ENCODE measurements at regions not wholly inside any gene's neighbourhood (a gene's known extent, or its start where the extent isn't known, plus 50 kb on each side); places are given as distances from the start of the nearest gene placed in this dataset.

DNA sequence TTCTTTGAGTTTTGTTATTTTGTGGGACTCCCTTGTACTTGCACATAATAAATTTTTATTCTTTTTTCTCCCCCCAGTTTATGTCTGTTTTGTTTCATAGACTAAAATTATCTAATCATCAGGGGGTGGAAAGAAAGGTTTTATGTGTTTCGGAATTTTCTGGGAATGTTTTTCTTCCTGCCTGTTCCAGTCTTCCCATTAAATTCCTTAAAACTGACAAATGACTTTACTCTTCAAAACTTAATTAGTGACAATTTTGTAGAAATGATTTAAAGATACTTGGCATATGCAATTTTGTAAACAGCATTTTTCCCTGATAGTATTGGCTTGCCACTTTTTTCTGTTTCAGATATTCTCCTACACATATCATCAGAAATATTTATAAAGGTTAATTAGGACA lies 1813.4 kb downstream of the PCDH9 start:
- TF ChIP-seq, protein P1, sequence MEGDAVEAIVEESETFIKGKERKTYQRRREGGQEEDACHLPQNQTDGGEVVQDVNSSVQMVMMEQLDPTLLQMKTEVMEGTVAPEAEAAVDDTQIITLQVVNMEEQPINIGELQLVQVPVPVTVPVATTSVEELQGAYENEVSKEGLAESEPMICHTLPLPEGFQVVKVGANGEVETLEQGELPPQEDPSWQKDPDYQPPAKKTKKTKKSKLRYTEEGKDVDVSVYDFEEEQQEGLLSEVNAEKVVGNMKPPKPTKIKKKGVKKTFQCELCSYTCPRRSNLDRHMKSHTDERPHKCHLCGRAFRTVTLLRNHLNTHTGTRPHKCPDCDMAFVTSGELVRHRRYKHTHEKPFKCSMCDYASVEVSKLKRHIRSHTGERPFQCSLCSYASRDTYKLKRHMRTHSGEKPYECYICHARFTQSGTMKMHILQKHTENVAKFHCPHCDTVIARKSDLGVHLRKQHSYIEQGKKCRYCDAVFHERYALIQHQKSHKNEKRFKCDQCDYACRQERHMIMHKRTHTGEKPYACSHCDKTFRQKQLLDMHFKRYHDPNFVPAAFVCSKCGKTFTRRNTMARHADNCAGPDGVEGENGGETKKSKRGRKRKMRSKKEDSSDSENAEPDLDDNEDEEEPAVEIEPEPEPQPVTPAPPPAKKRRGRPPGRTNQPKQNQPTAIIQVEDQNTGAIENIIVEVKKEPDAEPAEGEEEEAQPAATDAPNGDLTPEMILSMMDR (IDR thresholded peaks at IDR 0.05; ENCODE audit: insufficient read depth, low read length, poor library complexity, severe bottlenecking) = no peak
- Histone ChIP-seq H3K4me3 (replicated peaks; ENCODE audit: low read depth, low read length) (no peak overlapping the region), H3K27me3 (replicated peaks; ENCODE audit: control insufficient read depth, insufficient read depth, low read length) (no peaks in the 10 kb centered on the region), H3K36me3 (ENCODE audit: control insufficient read depth, insufficient read depth, low read length) (no peaks in the 10 kb centered on the region)
- no peak for DNase-seq (ENCODE audit: extremely low read depth, insufficient read length)

DNA sequence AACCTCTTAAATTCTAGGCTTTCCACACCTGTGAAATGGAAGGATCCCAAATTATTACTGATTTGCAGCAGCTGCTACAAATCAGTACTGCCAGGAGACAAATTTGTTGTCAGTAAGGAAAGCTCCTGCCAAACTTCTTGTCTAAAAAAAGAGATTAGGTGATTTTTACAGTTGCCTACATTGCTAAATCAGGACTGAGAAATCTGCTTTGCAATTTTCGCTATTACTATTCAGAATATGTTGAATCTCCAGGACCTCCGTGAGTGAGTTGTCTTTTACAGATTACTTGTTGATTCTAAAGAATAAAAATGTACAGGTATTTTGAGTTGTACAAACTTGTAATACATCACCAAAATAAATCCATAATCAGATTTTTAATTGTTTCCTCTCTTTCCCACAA lies 1815.9 kb downstream of the PCDH9 start:
- no peak for DNase-seq (ENCODE audit: extremely low read depth, insufficient read length)
- Histone ChIP-seq H3K27me3 (replicated peaks; ENCODE audit: control insufficient read depth, insufficient read depth, low read length) (no peaks in the 10 kb centered on the region), H3K36me3 (ENCODE audit: control insufficient read depth, insufficient read depth, low read length) (no peaks in the 10 kb centered on the region), H3K4me3 (replicated peaks; ENCODE audit: low read depth, low read length) (no peak overlapping the region)
- TF ChIP-seq, protein P1 (IDR thresholded peaks at IDR 0.05; ENCODE audit: insufficient read depth, low read length, poor library complexity, severe bottlenecking) = no peak

DNA sequence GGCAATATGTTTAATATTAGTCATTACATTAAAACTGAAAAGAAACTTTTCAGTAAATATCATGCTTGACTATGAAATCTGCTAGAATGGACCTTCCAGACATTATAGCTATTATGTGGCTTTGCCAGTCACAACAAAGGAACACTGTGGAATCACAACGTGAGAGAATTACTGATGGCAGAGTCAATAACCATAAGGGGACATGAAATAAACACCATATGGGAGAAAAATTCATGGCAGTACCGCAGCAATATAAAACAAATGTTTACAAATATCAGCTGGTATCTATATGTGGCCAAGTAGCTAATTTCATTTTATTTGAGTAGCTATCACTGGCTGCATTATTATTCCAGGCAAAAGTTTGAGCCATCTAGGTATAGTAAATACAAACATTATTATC lies 1818.6 kb downstream of the PCDH9 start:
- DNase-seq (ENCODE audit: extremely low read depth, insufficient read length) = no peak
- TF ChIP-seq, protein P1 (IDR thresholded peaks at IDR 0.05; ENCODE audit: insufficient read depth, low read length, poor library complexity, severe bottlenecking) = no peak
- H3K36me3 ChIP-seq (ENCODE audit: control insufficient read depth, insufficient read depth, low read length) = no peaks in the 10 kb centered on the region
- no peaks in the 10 kb centered on the region for H3K27me3 ChIP-seq (replicated peaks; ENCODE audit: control insufficient read depth, insufficient read depth, low read length)
- no peak overlapping the region for H3K4me3 ChIP-seq (replicated peaks; ENCODE audit: low read depth, low read length)

DNA sequence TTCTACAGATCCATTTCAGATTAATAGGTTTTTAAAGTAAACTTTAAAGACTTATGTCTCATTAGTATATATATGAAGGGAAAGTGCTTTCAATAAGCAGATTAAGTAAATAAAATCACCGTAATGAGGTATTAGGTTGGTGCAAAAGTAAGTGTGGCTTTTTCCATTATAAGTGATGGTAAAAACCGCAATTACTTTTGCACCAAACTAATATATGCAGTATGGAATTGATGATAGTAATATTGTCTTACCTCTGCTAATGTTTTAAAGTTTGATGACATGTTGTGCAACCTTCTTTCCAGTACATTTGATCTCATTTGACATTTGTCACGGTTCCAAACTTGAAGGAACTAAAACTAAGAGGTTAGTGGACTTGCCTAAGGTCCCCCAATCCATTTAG lies 1819.3 kb downstream of the PCDH9 start:
- no peaks in the 10 kb centered on the region for H3K36me3 ChIP-seq (ENCODE audit: control insufficient read depth, insufficient read depth, low read length)
- TF ChIP-seq, protein P1 (IDR thresholded peaks at IDR 0.05; ENCODE audit: insufficient read depth, low read length, poor library complexity, severe bottlenecking) = no peak
- no peak overlapping the region for H3K4me3 ChIP-seq (replicated peaks; ENCODE audit: low read depth, low read length)
- no peak for DNase-seq (ENCODE audit: extremely low read depth, insufficient read length)
- no peaks in the 10 kb centered on the region for H3K27me3 ChIP-seq (replicated peaks; ENCODE audit: control insufficient read depth, insufficient read depth, low read length)

DNA sequence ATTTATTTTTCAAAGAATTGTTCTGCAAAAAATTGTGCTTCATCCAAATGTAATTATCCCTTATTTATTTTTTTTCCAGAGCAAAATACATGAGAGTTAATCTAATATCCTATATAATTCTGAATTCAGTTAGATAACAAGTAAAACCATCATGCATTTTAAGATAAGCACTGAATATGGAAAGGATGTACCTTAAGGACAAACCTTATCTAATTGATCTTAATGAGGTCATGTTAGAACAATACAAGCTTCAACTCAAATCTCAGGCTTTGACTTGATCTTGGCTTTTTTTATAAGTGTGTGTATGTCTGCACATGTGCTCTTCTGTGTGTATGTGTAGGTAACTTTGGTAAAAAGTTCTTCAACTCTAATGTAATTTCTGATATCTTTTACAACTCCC lies 1828.8 kb downstream of the PCDH9 start:
- Histone ChIP-seq H3K36me3 (ENCODE audit: control insufficient read depth, insufficient read depth, low read length) (no peaks in the 10 kb centered on the region), H3K27me3 (replicated peaks; ENCODE audit: control insufficient read depth, insufficient read depth, low read length) (no peaks in the 10 kb centered on the region), H3K4me3 (replicated peaks; ENCODE audit: low read depth, low read length) (no peak overlapping the region)
- DNase-seq (ENCODE audit: extremely low read depth, insufficient read length) = no peak
- TF ChIP-seq, protein P1 (IDR thresholded peaks at IDR 0.05; ENCODE audit: insufficient read depth, low read length, poor library complexity, severe bottlenecking) = no peak

DNA sequence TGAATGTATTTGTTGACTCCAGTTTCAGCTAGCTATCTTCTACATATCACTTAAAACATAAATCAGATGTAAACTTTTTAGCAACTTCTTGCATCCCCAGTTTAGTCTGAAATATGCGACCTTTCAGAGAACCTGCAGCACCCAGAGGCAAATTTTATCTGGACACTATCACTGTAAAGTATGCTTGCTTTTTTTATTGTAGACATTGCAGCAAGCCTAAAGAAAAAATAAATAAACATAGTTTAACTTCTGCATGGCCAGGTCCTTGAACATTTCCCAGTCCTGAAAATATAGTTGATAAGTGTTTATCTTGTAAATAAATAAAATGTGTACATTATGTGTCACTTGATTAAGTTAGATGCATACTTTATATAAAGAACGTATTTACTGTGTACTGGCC lies 1829.4 kb downstream of the PCDH9 start:
- no peak for DNase-seq (ENCODE audit: extremely low read depth, insufficient read length)
- Histone ChIP-seq H3K4me3 (replicated peaks; ENCODE audit: low read depth, low read length) (no peak overlapping the region), H3K27me3 (replicated peaks; ENCODE audit: control insufficient read depth, insufficient read depth, low read length) (no peaks in the 10 kb centered on the region), H3K36me3 (ENCODE audit: control insufficient read depth, insufficient read depth, low read length) (no peaks in the 10 kb centered on the region)
- TF ChIP-seq, protein P1 (IDR thresholded peaks at IDR 0.05; ENCODE audit: insufficient read depth, low read length, poor library complexity, severe bottlenecking) = no peak
